LHCN-M2 (cell line): ENCODE measurements at regions not wholly inside any gene's neighbourhood (a gene's known extent, or its start where the extent isn't known, plus 50 kb on each side); places are given as distances from the start of the nearest gene placed in this dataset.
"Not testable (repeated sequence)": the region's sequence is repeated elsewhere in the genome, so short reads cannot be mapped to it uniquely, and the experiment has no call there.

Source experiments
- DNase-seq: peaks from one replicate; pipeline ENCODE4 v3.0.0-alpha.2; 2012; ENCODE audit warnings: low read depth

DNA sequence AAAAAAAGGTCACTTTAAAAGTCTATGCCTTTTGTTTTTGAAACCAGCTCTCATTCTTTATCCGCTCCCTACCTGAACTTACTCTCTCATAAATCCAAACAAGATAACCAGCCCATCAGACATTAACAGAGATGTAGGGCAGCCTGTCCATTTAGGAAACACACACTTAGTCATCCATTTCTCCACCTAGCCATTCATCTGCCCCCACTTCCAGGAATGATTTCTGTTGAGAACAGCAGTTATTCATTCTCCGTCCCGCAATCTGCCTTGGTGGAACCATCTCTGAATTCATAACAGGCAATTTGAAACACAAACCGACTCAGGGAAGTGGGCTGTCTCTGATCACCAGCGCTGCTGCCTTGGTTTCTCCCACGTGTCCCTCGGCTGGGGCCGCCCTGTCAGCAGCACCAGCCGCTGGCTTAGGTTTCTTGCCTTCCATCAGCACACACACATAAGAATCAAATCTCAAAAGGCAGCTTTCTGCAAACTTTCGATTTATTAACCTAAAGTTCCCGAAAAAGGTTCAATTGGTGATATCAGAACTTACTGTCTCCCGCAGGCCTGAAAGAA is 528.2 kb upstream of the NRP1 start:
- DNase-seq: no peak

DNA sequence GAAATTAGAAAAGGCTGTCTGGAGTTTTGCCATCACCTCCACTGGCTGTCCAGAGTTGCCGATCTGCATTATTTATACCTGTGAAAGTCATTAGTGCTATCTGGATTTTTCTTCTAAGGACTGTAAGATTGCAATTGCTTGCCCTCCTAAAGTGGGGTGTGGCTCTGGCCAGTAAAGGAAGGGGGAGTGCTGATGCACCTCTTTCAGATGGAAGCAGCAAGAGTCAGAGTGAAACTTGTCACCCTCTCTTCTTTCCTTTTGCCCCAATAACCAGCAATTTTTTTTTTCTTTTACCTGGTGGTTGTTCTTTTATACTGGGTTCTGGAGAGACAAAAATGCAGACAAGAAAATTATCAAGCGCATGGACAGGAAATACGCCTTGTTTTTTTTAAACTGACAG is 527.4 kb upstream of the NRP1 start:
- no peak for DNase-seq

DNA sequence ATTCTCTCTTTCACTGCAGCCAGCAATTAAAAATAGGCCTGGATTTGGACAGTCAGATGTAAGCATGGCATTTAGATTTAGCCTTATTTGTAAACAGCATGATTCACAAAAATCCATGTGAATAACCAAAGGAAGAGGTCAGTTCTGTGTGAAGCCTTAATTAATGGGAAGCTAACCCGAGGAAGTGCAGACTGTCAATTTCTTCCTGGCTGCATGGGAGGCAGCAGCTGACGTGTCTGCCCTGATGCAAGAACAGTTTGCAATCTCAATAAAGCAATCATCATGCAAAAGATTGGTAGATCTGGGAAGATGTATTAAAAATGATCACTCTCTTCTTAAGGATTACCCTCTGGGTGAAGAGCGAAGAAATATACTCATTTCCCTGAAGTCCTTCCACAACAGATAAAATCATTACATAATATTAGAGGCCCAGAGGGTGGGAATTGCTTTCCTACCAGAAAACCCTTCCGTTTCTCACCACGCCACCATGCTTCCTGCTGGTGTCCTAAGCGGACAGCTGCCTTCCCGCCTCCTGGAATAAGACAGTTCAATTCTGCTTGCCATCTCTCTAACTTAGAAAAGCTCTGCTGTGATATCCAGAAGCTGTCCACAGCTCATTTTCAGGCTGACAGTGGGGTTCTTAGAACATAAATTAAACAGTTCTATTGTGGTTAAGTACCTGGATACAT is 526.7 kb upstream of the NRP1 start:
- no peak for DNase-seq

DNA sequence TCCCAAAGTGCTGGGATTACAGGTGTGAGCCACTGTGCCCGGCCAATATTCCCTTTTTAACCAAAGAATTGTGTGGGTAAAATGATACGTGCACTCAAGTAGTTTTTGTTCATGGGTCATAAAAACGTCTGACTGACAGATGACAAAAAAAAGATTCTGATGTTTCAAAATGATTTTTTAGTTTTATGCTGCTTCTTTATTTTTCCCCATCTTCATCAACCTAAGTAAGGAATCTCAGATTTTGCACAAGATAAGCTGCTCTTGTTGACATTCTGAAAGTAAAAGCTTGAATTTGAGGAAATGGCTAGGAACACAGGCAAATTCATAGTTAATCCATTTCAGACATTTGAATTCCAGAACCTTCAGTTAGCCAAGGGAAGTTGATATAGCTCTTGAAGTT is 526.1 kb upstream of the NRP1 start:
- no peak for DNase-seq

DNA sequence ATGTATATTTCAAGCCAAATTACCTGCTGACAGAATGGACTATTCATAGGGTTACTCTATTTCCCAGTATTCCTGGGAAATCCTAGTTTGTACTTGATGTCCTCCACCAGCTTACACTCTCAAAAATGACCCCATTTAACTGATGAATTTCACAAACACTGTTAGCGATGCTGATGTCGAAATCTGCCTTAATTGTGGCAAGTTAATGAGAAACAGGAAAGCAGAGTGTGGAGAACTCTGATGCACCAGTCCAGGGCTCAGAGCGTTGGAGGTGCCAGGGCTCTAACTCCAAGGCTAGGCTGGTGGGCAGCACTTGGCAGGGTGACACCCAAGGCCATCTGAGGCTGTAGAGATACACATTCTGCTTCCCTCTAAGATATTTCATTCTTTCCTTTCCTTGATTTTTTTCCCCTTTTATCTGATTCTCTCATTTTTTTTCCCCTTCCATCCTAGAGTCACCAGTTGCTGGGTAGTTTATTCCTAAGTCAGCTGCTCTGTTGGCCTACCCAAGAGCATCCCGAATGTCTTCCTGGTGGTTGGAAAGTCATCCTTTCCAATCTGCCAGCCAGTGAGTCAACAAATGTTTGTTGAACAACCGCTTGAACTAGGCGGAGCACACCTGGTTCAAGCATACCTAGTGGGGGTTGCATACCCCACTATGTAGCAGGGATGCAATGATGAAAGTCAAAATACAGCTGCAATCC is 525.0 kb upstream of the NRP1 start:
- no peak for DNase-seq

DNA sequence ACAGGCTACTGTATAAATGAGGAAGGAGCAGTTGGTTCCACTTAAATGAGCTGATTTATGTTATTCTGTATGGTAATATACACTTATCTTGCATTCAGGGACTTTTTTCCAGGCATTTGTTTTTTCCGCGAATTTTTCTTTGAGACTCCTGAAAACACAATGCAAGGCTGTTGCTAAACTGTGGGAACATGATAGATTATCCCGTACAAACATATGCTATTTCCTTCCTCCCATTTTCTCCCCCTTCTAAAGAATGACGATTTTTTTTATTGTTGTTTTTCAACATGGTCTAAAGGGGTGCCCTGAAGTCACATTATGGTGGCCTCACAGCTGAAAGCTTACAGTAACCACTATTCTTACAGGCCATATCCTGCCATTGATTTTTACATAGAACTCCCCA is 523.9 kb upstream of the NRP1 start:
- DNase-seq: no peak

DNA sequence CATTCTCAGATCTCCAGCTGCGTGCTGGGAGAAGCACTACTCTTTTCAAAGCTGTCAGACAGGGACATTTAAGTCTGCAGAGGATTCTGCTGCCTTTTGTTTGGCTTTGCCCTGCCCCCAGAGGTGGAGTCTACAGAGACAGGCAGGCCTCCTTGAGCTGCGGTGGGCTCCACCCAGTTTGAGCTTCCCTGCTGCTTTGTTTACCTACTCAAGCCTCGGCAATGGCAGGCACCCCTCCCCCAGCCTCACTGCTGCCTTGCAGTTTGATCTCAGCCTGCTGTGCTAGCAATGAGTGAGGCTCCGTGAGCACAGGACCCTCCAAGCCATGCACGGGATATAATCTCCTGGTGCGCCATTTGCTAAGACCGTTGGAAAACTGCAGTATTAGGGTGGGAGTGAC is 518.8 kb upstream of the NRP1 start:
- not testable (repeated sequence) for DNase-seq

DNA sequence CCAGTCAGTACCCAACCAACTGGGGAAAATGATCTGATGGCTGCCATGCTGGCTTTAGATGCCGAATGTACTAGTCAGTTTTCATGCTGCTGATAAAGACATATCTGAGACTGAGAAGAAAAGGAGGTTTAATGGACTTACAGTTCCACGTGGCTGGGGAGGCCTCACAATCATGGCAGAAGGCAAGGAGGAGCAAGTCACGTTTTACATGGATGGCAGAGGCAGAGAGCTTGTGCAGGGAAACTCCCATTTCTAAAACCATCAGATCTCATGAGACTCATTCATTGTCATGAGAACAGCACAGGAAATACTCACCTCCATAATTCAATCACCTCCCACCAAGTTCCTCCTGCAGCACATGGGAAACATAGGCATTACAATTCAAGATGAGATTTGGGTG is 508.9 kb upstream of the NRP1 start:
- no peak for DNase-seq

DNA sequence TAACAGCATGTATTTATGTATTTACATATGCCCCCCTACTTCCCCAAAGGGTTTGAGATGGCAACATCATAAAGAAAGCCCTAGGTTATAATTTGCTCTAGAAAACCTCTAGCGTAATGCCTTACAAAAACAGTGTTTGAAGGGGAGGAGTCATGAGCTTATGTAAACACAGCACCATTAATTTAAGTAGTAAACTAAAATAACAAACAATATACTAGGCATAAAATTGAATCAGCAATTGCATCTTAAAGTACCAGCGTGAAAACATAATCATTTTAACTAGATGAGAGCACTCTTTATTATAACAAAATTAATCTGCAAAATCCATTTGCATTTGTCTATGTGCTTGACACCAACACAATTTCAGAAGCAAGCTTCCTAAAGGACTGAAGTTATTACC is 507.2 kb upstream of the NRP1 start:
- no peak for DNase-seq

DNA sequence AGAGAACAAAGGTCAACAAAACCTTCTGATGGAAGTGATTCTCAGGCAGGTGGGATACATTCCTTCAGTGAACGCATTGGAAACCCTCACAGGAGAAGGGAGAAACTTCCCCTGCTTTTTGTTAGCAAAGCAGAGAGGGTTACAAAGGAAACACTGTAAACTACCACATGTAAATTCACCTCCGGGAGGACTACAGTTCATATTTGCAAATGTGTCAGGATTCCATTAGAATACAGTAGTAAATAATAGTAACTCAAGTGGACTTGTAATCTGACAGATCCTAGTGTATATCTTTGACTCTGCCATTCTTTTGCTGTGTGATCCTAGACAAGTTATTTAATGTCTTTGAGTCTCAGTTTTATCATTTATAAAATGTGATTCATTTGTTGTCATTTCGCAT is 504.3 kb upstream of the NRP1 start:
- DNase-seq: no peak

DNA sequence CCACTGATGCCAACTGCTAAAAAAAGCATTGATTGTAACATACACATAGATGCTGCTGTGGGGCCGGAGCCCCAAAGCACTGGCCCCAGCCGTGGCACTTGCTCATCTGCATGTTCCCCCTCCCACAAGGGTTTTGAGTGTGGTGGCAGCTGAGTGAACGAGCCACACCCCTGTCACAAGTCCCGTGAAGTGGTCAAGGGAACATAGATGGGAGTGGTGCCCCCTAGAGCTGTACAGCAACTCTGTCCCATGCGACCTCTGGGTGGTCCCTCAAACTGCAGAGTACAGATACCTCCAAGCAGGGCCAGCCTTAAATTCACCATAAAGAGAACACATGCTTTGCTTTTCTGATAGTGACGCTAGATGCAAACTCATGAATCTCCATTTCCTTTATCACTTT is 503.3 kb upstream of the NRP1 start:
- no peak for DNase-seq

DNA sequence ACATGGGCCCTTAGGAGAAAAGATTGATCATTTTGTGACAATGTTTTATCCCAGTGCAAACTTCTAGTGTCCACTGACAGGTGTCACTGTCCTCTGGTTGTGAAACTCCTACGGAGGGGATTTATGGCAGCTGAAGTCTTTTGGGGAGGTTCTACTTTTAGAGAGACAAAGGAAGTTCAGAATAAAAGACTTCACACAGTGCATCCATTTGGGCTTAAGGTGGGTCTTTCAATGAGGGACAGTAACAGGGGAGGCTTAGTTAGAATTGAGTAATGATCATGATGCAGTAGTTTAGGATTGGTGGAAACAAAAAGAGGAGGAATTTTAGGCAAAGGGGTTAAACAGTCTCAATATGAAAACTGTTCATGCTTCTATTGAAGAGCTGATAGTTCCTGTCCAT is 501.1 kb upstream of the NRP1 start:
- DNase-seq: no peak

DNA sequence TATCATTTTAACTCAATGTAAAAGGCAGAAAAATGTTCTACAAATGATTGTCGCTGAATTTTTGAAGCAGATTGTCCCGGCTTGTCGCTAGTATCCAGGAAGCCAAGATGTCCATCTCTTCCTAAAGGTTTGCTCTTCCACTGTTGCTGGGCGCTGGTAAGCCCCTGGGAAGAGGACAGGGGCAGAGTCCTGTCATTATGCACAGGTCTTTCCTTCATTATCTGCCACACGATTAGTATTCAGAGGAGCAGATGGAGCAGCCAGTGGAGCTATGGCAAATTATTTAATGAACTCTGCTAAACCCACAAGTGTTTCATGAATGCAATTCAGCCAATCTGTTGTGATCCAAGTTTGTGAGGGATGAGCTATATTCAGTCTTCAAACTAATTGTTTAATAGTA is 499.1 kb upstream of the NRP1 start:
- no peak for DNase-seq

DNA sequence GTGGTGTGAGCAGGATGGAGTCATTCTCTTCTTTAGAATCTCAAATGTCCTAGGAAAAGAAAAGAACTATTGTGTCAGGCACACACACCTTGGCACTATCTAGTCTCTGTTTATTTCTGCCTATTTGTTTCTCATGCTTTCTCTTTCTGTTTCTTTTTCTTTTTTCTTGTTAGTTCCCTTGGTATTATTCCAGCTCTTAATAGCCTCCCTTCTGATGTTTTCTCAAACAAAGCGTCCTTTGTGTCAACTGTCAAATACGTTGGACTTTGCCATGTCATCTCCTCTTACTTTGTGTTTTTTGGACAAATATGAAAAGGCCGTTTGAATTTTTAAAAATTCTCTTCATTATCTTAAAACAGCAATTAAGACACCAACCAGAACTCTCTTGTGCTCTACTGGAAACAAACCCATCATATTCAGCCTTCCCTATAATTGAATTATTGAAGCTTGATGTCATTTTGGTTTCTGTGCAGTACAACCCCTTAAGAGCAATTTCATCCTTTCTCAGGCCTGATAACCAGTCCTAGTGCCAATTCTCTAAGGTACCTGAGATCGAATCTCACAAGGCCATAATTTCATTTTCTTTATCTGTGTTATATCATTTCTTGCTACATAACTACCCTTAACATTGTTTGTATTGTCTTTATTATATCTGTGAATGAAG is 497.8 kb upstream of the NRP1 start:
- DNase-seq: no peak

DNA sequence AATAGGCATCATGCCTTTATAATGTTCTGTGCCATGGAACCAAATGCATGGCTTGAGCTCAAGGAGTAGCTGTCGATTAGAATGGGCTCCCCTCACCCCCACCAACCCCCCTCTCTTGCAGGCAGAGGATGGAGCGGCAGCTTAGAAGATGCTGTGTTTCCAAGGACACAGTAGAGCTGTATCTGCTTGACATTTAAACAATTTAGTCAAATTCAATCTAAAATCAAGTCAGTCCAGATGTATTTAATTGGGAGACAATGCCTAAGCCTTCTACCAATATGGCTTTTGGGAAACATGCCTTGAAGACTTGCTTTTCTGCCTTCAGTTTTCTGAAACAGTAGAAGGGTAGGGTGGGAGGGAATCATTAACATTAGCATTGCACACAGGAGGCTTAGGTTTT is 497.1 kb upstream of the NRP1 start:
- DNase-seq: no peak

DNA sequence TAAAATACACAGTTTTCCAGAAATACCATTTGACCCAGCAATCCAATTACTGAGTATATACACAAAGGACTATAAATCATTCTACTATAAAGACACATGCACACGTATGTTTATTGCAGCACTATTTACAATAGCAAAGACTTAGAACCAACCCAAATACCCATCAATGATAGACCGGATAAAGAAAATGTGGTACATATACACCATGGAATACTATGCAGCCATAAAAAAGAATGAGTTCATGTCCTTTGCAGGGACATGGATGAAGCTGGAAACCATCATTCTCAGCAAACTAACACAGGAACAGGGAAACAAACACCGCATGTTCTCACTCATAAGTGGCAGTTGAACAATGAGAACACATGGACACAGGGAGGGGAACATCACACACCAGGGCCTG is 495.4 kb upstream of the NRP1 start:
- not testable (repeated sequence) for DNase-seq

DNA sequence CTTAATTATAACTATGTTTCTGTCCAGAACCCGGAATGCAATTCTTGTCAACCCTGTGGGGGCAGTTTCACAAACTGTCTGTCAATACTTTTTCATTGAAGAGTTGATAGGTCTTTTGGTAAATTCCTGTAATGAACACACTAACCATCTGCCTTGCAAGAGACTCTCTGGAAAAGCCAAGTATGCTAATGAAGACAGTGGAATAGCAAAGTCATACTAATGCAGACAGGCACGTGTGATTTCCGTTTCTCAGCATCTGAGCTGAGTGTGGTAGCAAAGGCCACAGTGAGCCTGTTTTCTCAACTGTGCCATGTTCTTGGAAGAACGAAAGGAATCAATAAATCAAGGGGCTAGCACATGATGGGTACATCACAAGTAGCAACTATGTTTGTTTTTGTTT is 494.1 kb upstream of the NRP1 start:
- no peak for DNase-seq

DNA sequence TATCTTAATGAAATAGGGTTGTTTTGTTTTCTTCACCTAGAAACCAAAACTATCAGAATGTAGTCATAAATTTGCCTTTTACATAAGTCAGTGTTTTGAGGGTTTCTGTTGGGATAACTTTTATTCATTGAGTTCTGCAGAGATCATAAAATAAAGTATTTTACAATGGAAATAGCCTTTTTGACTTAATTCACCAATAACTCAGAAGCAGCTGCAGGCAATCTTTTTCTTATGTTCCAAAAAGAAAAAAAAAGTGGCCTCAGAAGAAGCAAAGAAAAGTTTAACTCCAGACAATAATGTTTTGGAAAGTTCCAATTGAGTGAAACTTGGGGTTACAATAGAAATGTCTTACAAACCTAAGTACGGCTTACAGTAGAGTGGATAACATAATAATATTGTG is 491.7 kb upstream of the NRP1 start:
- no peak for DNase-seq

DNA sequence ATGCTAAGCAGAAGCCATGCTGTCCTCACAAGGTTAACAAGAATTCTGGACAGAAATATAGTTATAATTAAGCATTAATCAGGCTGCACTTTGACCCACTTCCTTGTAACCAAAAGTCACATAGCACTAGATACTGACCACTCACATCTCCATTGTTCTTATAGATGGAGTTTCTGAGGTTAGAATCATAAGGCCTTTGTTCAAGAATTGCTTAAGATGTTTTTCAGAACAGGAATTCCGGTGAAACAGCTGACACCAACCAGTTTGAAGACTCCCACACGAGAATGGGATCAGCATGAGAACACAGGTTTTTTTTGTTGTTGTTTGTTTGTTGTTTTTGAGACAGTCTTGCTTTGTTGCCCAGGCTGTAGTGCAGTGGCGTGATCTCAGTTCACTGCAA is 488.3 kb upstream of the NRP1 start:
- DNase-seq: no peak

DNA sequence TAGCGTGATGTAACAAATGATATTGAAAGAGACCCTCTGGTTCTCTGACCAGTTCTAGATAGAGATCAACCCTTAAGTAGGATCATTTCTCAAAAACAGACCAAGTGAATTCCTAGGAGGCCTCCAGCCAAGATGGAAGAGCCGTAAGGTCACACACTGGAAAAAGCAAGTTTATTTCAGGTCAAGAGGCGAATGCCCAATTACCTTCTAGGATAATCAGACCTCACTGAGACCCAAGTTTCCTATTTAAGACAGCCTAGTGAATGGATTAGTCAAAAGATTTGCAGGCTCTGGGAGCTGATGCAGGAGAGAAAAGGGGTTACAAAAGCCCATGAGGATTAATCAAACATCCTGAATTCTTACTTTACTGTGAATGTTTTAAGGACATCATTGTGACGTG is 486.1 kb upstream of the NRP1 start:
- DNase-seq: no peak

DNA sequence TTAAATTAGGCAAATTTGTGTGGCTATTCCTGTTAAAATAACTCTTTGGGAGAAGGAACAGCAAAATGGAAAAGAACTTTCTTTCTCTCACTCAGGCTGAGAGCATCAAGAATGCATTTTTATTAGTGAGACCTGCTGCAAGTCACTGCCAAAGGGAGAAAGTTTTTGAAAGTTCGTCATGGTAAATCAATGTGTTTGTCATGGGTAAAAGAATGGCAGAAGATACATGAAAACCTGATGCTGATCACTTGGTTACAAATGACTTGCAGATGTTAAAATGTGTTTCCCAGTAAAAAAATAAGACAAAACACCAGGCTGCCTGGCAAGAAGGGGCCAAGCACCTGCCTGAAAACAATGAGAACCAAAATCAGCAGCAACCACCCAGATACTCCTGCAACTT is 484.7 kb upstream of the NRP1 start:
- no peak for DNase-seq

DNA sequence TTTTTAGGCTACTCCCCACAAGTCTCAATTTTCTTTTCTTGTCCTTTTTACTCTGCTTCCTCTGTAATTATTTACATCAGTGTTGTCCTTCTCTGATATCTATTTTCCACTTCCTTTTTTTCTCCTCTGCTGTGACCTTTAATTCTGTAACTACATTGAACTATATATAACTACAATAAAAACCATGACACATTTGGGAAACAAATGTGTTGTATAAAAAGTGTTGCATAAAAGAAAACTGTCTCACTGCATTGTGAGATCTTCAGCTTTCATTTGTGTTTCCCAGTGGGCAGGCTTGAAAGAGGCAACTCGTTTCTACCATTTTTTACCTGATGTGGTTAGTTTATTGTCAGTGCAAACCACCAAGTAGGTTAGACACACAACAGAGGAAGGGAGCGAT is 483.9 kb upstream of the NRP1 start:
- DNase-seq: no peak

DNA sequence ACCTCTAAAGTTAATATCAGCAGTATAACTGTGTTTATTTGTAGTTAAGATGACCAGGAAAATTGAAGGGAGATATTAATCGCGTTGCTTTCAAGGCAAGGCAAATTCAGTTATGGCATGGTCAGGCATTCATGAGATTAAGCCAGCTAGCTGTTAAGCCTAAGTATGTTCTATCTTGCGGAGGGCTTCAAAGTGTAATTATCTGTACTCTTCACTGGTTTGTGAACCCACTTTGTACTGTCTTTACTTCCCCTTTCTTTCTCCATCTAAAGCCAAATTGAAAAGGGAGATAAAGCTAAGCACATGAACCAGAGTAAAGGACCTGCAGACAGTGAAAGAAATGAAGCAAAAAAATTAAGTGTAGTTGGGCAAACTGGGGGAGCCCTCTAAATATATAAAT is 483.1 kb upstream of the NRP1 start:
- DNase-seq: no peak
